ENCODE measurements at regions not wholly inside any gene's neighbourhood (a gene's known extent, or its start where the extent isn't known, plus 50 kb on each side); places are given as distances from the start of the nearest gene placed in this dataset.
"Not testable (repeated sequence)": the region's sequence is repeated elsewhere in the genome, so short reads cannot be mapped to it uniquely, and the experiment has no call there.

DNA sequence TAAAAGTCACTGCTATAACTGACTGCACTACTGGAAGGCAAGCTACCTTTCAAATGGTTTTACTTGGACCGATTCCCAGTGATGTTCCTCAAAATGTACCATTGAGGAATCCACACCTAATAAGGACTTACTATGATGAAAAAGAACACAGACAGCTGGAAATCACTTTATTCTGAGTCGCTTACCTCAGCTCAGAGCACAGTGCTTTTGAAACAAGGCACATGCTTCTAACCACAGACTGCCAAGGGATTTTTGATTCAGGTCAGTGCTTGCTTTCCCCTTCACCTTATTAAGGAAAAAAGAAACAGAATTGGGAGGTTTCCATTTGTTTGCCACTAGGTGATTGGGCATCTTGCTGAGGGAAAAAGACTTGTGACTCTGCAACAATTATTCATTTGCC, 707.5 kb upstream of the FSHR start:
- no peaks in the 10 kb centered on the region for H3K27me3 Mint-ChIP-seq
- peaks cover 5% of the 10 kb centered on the region for H3K9me3 Mint-ChIP-seq
- no peak for ATAC-seq
- no peaks in the 10 kb centered on the region for H3K4me1 Mint-ChIP-seq
- H3K4me3 Mint-ChIP-seq, result no peak overlapping the region
- no peak overlapping the region for H3K27ac Mint-ChIP-seq
- H3K36me3 Mint-ChIP-seq, result no peaks in the 10 kb centered on the region

GRCh38 chr2:49860834-49861233, 706.5 kb upstream of the FSHR start:
- Mint-ChIP-seq H3K4me3 (no peak overlapping the region), H3K4me1 (no peaks in the 10 kb centered on the region), H3K36me3 (no peaks in the 10 kb centered on the region), H3K27me3 (no peaks in the 10 kb centered on the region), H3K9me3 (peaks cover 5% of the 10 kb centered on the region), H3K27ac (no peak overlapping the region)
- ATAC-seq, result no peak

- Mint-ChIP-seq H3K4me3 (no peak overlapping the region), H3K36me3 (no peaks in the 10 kb centered on the region), H3K9me3 (peaks cover 5% of the 10 kb centered on the region), H3K4me1 (no peaks in the 10 kb centered on the region), H3K27ac (no peak overlapping the region), H3K27me3 (no peaks in the 10 kb centered on the region)
- no peak for ATAC-seq
These were observed 705.9 kb upstream of the FSHR start for GRCh38 chr2:49860170-49860569.

DNA sequence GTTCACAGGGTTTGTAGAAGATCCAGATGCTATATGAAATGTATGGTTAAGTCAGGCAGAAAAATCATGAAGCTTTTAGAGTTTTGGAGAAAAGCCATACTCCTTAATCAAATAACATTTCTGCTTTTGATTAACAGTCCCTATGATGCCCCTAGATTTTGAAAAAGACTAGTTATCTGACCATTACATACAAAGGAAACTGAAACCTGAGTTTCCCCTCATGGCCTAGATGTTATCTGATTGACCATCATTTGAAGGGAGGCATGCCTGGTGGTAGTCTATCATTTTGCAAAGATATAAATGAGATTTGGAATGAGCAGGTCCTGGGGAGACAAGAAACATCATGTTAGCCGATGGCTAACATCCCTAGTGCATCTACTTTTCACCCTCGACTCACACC, 704.3 kb upstream of the FSHR start:
- Mint-ChIP-seq H3K4me3 (no peak overlapping the region), H3K9me3 (peaks cover 5% of the 10 kb centered on the region), H3K4me1 (no peaks in the 10 kb centered on the region), H3K27me3 (no peaks in the 10 kb centered on the region), H3K27ac (no peak overlapping the region), H3K36me3 (no peaks in the 10 kb centered on the region)
- ATAC-seq, result no peak

DNA sequence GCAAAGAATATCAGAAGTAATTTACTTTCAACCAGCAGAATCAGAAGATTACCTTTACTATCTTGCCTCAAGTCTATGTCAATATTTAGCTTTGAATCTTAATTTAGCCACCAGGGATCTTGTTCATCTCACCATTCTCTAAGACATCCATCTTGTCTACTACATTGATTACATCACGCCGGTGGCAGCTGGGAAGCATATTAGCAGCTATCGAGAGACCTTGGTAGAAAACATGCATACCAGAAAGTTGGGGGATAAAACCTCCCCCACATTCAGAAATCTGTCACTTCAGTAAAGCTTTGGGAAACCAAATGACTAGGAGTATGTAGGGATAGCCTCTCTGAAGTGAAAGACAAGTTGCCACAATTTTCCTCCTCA, 703.8 kb upstream of the FSHR start:
- Mint-ChIP-seq H3K27me3 (no peaks in the 10 kb centered on the region), H3K27ac (no peak overlapping the region), H3K4me3 (no peak overlapping the region), H3K36me3 (no peaks in the 10 kb centered on the region), H3K9me3 (peaks cover 5% of the 10 kb centered on the region), H3K4me1 (no peaks in the 10 kb centered on the region)
- ATAC-seq, result no peak

DNA sequence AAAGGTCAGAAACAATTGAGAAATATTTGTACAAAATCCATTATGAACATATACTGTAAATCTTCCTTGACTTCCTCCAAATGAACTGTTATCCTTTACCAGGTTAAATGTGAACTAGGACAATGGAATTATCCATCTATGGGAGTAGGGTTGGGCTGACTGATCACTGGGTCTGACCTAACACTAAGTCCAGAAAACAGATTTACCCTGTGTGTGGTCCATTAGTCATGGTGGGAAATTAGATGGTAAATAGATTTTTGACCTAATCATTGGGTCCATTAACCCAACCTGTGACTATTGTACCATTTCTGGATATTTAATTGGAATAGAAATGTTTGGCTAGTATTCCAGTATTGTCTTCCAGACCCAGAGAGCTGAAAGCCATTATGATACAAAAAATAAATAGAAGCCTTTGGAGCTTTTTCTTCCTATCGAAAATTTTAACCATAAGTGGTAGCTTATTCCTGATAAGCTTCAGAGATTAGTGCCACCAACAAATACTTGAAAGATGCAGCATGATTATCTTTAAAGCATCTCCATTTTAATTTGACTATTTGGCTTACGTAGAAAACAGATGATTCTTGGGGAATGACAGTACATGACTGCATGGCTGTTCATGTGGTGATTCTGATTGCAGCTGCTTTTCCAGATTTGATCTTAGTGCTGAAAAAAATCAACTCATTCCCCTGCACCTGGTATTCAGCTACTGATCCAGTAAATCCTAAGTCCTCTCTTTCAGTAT, 703.2 kb upstream of the FSHR start:
- Mint-ChIP-seq H3K9me3 (peaks cover 5% of the 10 kb centered on the region), H3K27ac (no peak overlapping the region), H3K36me3 (no peaks in the 10 kb centered on the region), H3K4me1 (no peaks in the 10 kb centered on the region), H3K27me3 (no peaks in the 10 kb centered on the region), H3K4me3 (no peak overlapping the region)
- no peak for ATAC-seq

GRCh38 chr2:49845671-49846070, 691.4 kb upstream of the FSHR start:
- peaks cover 5% of the 10 kb centered on the region for H3K9me3 Mint-ChIP-seq
- H3K27me3 Mint-ChIP-seq, result no peaks in the 10 kb centered on the region
- no peaks in the 10 kb centered on the region for H3K36me3 Mint-ChIP-seq
- ATAC-seq, result no peak
- H3K4me3 Mint-ChIP-seq, result no peak overlapping the region
- H3K27ac Mint-ChIP-seq, result no peak overlapping the region
- no peaks in the 10 kb centered on the region for H3K4me1 Mint-ChIP-seq

DNA sequence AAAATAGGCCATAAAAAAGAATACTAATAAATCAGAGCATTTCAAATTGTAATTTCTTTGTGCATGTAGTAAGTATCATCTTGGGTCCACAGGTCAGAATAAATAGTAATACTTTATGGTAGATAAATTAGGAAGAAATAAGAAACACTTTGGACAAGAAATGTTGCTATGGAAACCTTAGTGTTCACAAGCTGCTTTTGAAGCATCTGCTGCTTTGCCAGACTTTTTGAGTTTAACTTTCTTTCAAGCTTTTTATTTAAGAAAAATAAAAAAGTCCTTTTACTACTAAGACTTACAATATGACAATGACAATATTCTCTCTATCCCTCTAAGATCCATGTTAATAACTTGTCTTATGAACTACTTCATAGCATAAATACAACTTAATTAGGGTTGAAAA, 690.7 kb upstream of the FSHR start:
- H3K4me1 Mint-ChIP-seq, result no peaks in the 10 kb centered on the region
- H3K36me3 Mint-ChIP-seq, result no peaks in the 10 kb centered on the region
- no peaks in the 10 kb centered on the region for H3K27me3 Mint-ChIP-seq
- H3K27ac Mint-ChIP-seq, result no peak overlapping the region
- ATAC-seq, result no peak
- H3K9me3 Mint-ChIP-seq, result peaks cover 5% of the 10 kb centered on the region
- no peak overlapping the region for H3K4me3 Mint-ChIP-seq

DNA sequence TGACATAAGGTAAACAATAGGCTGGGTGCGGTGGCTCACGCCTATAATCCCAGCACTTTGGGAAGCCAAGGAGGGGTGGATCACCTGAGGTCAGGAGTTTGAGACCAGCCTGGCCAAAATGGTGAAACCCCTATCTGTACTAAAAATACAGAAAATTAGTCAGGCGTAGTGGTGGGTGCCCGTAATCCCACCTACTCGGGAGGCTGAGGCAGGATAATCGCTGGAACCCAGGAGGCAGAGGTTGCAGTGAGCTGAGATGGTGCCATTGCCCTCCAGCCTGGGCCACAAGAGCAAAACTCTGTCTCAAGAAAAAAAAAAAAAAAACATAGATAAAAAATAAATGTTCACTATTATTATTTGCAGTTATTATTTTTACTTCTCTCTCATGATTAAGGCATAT, 689.8 kb upstream of the FSHR start:
- not testable (repeated sequence) for H3K4me3 Mint-ChIP-seq, H3K36me3 Mint-ChIP-seq, H3K27ac Mint-ChIP-seq, H3K4me1 Mint-ChIP-seq, ATAC-seq, H3K27me3 Mint-ChIP-seq, H3K9me3 Mint-ChIP-seq

DNA sequence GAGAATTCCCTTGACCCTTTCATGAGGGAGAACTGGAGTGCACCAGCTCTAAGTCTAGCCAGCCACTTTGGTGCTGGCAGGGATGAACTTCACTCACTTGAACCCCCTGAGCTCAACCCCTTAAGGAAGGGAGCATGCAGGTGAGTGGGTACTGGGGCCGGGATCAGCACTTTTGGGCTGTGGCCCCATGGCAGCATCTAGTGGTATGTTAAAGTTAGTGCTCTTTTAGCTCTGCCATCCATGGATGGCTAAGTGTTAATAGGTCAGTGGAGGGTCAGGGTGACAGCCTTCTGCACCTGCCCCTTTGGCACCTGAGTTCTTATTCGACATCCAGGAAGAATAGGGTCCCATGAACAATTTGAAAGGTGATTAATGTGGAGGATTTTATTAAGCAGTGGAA, 689.0 kb upstream of the FSHR start:
- Mint-ChIP-seq H3K4me3 (no peak overlapping the region), H3K36me3 (no peaks in the 10 kb centered on the region), H3K27me3 (no peaks in the 10 kb centered on the region), H3K4me1 (no peaks in the 10 kb centered on the region), H3K9me3 (peaks cover 5% of the 10 kb centered on the region), H3K27ac (no peak overlapping the region)
- ATAC-seq, result no peak

DNA sequence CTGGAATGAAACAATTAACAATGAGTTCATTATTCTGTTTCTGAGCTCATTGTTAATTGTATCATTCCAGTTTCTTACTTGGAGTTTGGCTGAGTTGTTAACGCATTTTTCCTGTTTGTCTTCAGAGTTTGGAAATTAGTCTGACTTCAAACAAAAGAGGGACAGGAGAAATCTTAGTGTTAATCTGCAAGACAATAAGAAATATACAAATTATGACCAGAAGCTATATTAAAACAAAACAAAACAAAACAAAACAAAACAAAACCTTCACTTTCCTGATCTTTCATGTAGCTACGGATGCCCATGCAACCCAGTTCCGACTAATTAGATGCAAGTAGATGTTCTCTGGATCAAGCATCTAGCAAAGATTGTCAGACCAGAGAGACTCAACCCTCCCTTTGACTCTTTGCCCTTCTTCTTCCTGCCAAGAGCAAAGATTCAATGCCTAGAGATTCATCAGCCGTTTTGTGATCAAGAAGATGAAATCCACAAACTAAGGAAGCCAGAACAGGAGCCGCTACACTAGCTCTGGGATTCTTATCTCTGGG, 686.2 kb upstream of the FSHR start:
- ATAC-seq, result no peak
- Mint-ChIP-seq H3K36me3 (no peaks in the 10 kb centered on the region), H3K27me3 (no peaks in the 10 kb centered on the region), H3K4me1 (no peaks in the 10 kb centered on the region), H3K27ac (no peak overlapping the region), H3K9me3 (peaks cover 7% of the 10 kb centered on the region), H3K4me3 (no peak overlapping the region)

- Mint-ChIP-seq H3K27ac (no peak overlapping the region), H3K4me3 (no peak overlapping the region)
- ATAC-seq, result no peak
These were observed 685.5 kb upstream of the FSHR start for GRCh38 chr2:49839818-49840217.

DNA sequence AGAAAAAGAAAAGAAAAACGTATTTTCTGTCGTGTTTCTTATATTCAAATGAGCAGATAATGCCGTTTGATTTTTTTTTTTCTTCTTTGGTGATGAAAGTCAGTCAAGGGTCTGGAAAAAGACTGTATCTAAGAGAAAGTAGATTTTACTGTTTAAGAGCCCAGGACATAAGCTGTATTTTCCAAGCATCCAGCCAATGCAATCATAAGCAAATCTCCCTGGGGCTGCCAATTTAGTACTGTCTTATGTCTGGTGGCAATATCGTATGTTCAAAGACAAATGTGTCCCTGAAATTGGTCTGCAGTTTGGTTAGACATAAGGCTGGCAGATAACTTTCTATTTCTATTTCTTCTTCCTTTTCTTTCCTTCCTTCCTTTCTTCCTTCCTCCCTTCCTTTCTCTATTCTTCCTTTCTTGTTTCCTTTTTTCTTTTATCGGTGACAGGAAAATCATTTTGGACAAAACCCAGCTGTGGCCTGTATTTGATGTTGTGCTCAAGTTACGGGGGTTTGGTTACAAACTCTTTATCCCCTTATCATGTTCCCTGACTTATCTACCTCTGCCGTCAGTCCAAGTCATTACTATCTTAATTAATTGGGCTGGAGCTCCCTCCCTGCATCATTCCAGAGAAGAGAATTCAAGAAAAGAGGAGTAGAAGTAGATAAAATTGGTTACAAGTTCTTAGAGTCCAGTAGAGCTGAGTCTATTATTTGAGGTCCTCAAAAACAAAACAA, 683.4 kb upstream of the FSHR start:
- H3K9me3 Mint-ChIP-seq, result peaks cover 5% of the 10 kb centered on the region
- no peaks in the 10 kb centered on the region for H3K4me1 Mint-ChIP-seq
- H3K4me3 Mint-ChIP-seq, result no peak overlapping the region
- H3K36me3 Mint-ChIP-seq, result no peaks in the 10 kb centered on the region
- H3K27me3 Mint-ChIP-seq, result no peaks in the 10 kb centered on the region
- ATAC-seq, result no peak
- no peak overlapping the region for H3K27ac Mint-ChIP-seq

More at GRCh38 chr2:49839818-49840217, 685.5 kb upstream of the FSHR start:
- H3K36me3 Mint-ChIP-seq, result no peaks in the 10 kb centered on the region
- no peaks in the 10 kb centered on the region for H3K27me3 Mint-ChIP-seq
- no peaks in the 10 kb centered on the region for H3K4me1 Mint-ChIP-seq
- H3K9me3 Mint-ChIP-seq, result peaks cover 7% of the 10 kb centered on the region

GRCh38 chr2:49836017-49836416, 681.7 kb upstream of the FSHR start:
- no peak for ATAC-seq
- Mint-ChIP-seq H3K4me1 (no peaks in the 10 kb centered on the region), H3K27me3 (no peaks in the 10 kb centered on the region), H3K4me3 (no peak overlapping the region), H3K9me3 (peaks cover 5% of the 10 kb centered on the region), H3K36me3 (no peaks in the 10 kb centered on the region), H3K27ac (no peak overlapping the region)

DNA sequence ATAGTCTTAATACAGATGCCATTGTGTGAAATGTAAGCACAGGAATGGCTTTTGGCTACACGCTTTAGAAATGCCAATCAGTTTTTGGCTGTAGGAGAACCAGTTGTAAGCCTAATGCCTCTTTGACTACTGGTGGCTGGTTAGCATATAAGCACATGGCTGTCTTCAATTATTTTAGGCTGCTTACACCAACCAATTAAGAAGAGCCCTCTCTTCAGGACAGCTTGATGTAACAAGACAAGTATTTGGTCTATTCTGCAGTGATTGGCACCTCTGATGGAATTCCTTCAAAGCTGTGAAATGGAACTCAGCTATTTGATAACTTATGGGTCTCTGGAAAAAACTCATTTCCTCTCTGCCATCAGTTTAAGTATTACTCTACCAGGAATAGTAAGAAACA, 680.1 kb upstream of the FSHR start:
- Mint-ChIP-seq H3K27me3 (no peaks in the 10 kb centered on the region), H3K27ac (no peak overlapping the region), H3K4me1 (no peaks in the 10 kb centered on the region), H3K4me3 (no peak overlapping the region), H3K36me3 (no peaks in the 10 kb centered on the region), H3K9me3 (peaks cover 5% of the 10 kb centered on the region)
- ATAC-seq, result no peak

DNA sequence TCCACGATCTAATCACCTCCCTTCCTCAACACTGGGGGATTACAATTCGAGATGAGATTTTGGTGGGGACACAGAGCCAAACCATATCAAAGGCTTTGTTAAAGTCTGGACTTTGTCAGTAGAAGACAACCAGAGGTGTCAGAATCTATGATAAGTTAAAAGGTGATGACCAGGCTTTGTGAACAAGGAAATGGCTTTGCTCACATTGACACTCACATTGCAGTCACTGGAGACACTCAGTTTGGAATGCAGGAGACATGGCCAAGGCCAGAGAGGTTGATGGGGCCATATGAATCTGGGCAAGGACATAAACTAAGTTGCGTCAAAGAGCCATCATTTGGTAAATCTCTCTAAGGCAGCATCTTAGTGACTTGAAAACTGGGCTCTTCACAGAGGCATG, 678.2 kb upstream of the FSHR start:
- Mint-ChIP-seq H3K27ac (no peak overlapping the region), H3K9me3 (peaks cover 6% of the 10 kb centered on the region), H3K27me3 (no peaks in the 10 kb centered on the region), H3K4me1 (no peaks in the 10 kb centered on the region), H3K36me3 (no peaks in the 10 kb centered on the region), H3K4me3 (no peak overlapping the region)
- no peak for ATAC-seq

Measured in stimulated activated memory B cell treated with anti-CD40 and anti-IgM and Interleukin-4, amounts not matched to agents 10 μg/mL and 1 μg/mL and 100 μg/mL, for 72 hours (primary cell).